Activated naive CD8-positive, alpha-beta T cell treated with anti-CD3 and anti-CD28 coated beads, Interleukin-2, amount 10 ng/mL, durations not matched to agents 7 days and 5 days (primary cell): ENCODE measurements at regions not wholly inside any gene's neighbourhood (a gene's known extent, or its start where the extent isn't known, plus 50 kb on each side); places are given as distances from the start of the nearest gene placed in this dataset.

Experiments
- ATAC-seq: fragments of 150-1000 bp; cut with Tn5 transposase; one replicate; pipeline ENCODE4 v1.10.0; 2021; ENCODE audit warnings: low read depth, moderate library complexity
- POLR2A ChIA-PET: fragments of 350-600 bp; sonication (Branson Sonifier 250); formaldehyde crosslinking; loops from one replicate; lab custom pipeline; 2021; ENCODE audit warnings: antibody characterized with exemption; lab: Charles Lee
- DNase-seq: peaks from one replicate; pipeline ENCODE4 v3.0.0; 2021
- H3K27ac Mint-ChIP-seq: one replicate; pipeline ENCODE4 v1.8.0; 2022; ENCODE audit warnings: mild to moderate bottlenecking, mixed read lengths
- H3K27me3 Mint-ChIP-seq: one replicate; pipeline ENCODE4 v1.8.0; 2022; ENCODE audit warnings: mild to moderate bottlenecking, moderate library complexity, mixed read lengths
- H3K36me3 Mint-ChIP-seq: one replicate; pipeline ENCODE4 v1.8.0; 2021; ENCODE audit warnings: mild to moderate bottlenecking, mixed read lengths
- H3K4me1 Mint-ChIP-seq: one replicate; pipeline ENCODE4 v1.8.0; 2021; ENCODE audit warnings: mixed read lengths
- H3K4me3 Mint-ChIP-seq: one replicate; pipeline ENCODE4 v1.8.0; 2022; ENCODE audit warnings: mild to moderate bottlenecking, moderate library complexity, mixed read lengths
- H3K9me3 Mint-ChIP-seq: one replicate; pipeline ENCODE4 v1.8.0; 2021; ENCODE audit warnings: mixed read lengths

DNA sequence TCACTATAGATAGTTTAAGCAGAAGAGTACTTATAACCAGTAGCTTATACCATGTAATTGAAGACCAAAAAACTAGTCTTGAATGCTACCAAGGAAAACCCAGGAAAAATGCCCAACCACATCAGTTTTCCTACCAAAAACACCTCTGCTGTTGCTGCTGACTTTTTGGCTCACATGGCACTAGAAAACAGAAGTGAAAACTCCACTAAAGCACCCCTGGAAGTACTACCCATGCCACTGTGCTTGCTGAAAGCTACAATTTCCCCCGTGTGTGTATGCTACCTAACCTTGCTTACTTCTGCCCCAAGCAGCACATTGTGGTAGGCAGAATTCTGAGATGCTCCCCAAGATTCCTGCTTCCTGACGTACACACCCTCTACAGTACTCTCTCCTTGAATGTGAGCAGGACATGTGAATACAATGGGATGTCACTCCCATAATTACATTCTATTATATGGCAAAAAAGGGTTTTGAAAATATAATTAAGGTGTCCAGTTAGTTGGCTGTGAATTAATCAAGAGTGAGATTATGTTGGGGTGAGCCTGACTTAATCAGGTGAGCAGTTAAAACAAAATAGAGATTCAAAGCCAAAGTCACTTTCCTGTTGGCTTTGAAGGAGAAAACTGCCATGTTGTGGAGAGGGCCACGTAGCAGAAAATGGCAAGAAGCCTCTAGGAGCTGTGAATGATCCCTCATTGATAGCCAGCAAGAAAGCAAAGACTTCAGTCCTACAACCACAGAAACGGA, 209.8 kb upstream of the MARCKS start:
- H3K27ac Mint-ChIP-seq: no peak overlapping the region
- no peak for ATAC-seq
- no peak overlapping the region for H3K4me3 Mint-ChIP-seq
- H3K36me3 Mint-ChIP-seq: no peaks in the 10 kb centered on the region
- H3K9me3 Mint-ChIP-seq: no peaks in the 10 kb centered on the region
- no peaks in the 10 kb centered on the region for H3K4me1 Mint-ChIP-seq
- POLR2A ChIA-PET: no interaction called here
- DNase-seq: no peak
- peaks cover 3% of the 10 kb centered on the region for H3K27me3 Mint-ChIP-seq

- ATAC-seq (no peak), DNase-seq (no peak)
- Mint-ChIP-seq H3K4me1 (no peaks in the 10 kb centered on the region), H3K27me3 (peaks cover 3% of the 10 kb centered on the region), H3K27ac (no peak overlapping the region), H3K9me3 (no peaks in the 10 kb centered on the region), H3K36me3 (no peaks in the 10 kb centered on the region), H3K4me3 (no peak overlapping the region)
- POLR2A ChIA-PET: no interaction called here
These were observed 208.4 kb upstream of the MARCKS start for GRCh38 chr6:113648698-113649097.

GRCh38 chr6:113649276-113649675, 207.9 kb upstream of the MARCKS start:
- POLR2A ChIA-PET: no interaction called here
- Mint-ChIP-seq H3K27me3 (peaks cover 3% of the 10 kb centered on the region), H3K36me3 (no peaks in the 10 kb centered on the region), H3K27ac (no peak overlapping the region), H3K9me3 (no peaks in the 10 kb centered on the region), H3K4me3 (no peak overlapping the region), H3K4me1 (no peaks in the 10 kb centered on the region)
- DNase-seq (no peak), ATAC-seq (no peak)

GRCh38 chr6:113649880-113650609, 207.1 kb upstream of the MARCKS start:
- no peaks in the 10 kb centered on the region for H3K4me1 Mint-ChIP-seq
- POLR2A ChIA-PET: no interaction called here
- no peaks in the 10 kb centered on the region for H3K36me3 Mint-ChIP-seq
- peaks cover 3% of the 10 kb centered on the region for H3K27me3 Mint-ChIP-seq
- ATAC-seq: no peak
- DNase-seq: no peak
- H3K27ac Mint-ChIP-seq: no peak overlapping the region
- H3K4me3 Mint-ChIP-seq: no peak overlapping the region
- no peaks in the 10 kb centered on the region for H3K9me3 Mint-ChIP-seq

DNA sequence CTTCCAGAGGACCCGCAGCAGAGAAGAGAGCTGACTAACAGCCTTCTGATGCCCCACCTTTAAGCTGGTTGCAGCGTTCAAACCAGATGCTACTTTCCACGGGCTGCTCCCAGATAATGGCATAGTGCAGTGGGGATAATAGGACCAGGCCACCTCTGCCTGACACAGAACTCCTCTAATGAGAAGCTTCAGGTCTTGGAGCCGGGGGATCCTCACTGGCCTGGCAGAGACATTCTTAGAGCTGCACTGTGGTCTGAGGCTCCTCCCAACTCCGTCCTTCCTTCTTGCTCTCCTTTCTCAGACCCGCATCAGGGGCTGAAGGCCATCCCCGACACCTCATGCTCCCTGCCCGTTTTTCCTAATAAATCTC, 206.6 kb upstream of the MARCKS start:
- Mint-ChIP-seq H3K36me3 (no peaks in the 10 kb centered on the region), H3K27me3 (peaks cover 3% of the 10 kb centered on the region), H3K4me1 (no peaks in the 10 kb centered on the region), H3K9me3 (no peaks in the 10 kb centered on the region), H3K27ac (no peak overlapping the region), H3K4me3 (no peak overlapping the region)
- DNase-seq (no peak), ATAC-seq (no peak)
- POLR2A ChIA-PET: no interaction called here

DNA sequence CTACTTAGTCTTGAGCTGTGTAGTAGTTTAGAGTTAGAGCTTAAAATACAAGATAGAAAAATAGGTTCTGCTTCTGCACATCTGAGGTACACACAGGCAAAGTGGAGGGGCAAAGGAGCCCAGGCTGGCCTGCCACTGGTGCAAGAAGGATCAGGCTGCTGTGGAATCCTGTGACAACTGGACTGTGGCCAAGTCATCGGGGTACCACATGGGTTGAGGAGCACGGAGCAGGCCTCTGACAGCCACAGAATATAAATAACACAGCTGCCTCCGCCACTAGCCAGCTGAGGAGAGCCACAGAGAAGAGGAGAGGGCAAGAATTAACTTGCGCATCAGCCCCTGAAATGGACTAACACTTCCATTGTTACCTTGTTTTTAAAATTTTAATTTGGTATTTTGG, 206.0 kb upstream of the MARCKS start:
- no peak overlapping the region for H3K27ac Mint-ChIP-seq
- POLR2A ChIA-PET: no interaction called here
- no peak overlapping the region for H3K4me3 Mint-ChIP-seq
- DNase-seq (no peak), ATAC-seq (no peak)
- H3K27me3 Mint-ChIP-seq: peaks cover 3% of the 10 kb centered on the region
- no peaks in the 10 kb centered on the region for H3K36me3 Mint-ChIP-seq
- no peaks in the 10 kb centered on the region for H3K4me1 Mint-ChIP-seq
- no peaks in the 10 kb centered on the region for H3K9me3 Mint-ChIP-seq

GRCh38 chr6:113651920-113652319, 205.2 kb upstream of the MARCKS start:
- H3K36me3 Mint-ChIP-seq: no peaks in the 10 kb centered on the region
- peaks cover 3% of the 10 kb centered on the region for H3K27me3 Mint-ChIP-seq
- no peak overlapping the region for H3K4me3 Mint-ChIP-seq
- no peak for ATAC-seq
- H3K27ac Mint-ChIP-seq: no peak overlapping the region
- DNase-seq: no peak
- H3K9me3 Mint-ChIP-seq: no peaks in the 10 kb centered on the region
- H3K4me1 Mint-ChIP-seq: no peaks in the 10 kb centered on the region
- POLR2A ChIA-PET: no interaction called here

- Mint-ChIP-seq H3K36me3 (no peaks in the 10 kb centered on the region), H3K4me1 (no peaks in the 10 kb centered on the region), H3K27me3 (peaks cover 3% of the 10 kb centered on the region), H3K27ac (no peak overlapping the region), H3K4me3 (no peak overlapping the region), H3K9me3 (no peaks in the 10 kb centered on the region)
- DNase-seq (no peak), ATAC-seq (no peak)
- POLR2A ChIA-PET: no interaction called here
These were observed 203.9 kb upstream of the MARCKS start for GRCh38 chr6:113653275-113653674.

GRCh38 chr6:113654396-113654795, 202.7 kb upstream of the MARCKS start:
- DNase-seq (no peak), ATAC-seq (no peak)
- H3K9me3 Mint-ChIP-seq: no peaks in the 10 kb centered on the region
- no peaks in the 10 kb centered on the region for H3K4me1 Mint-ChIP-seq
- H3K36me3 Mint-ChIP-seq: no peaks in the 10 kb centered on the region
- no peak overlapping the region for H3K4me3 Mint-ChIP-seq
- H3K27me3 Mint-ChIP-seq: peaks cover 3% of the 10 kb centered on the region
- no peak overlapping the region for H3K27ac Mint-ChIP-seq
- POLR2A ChIA-PET: no interaction called here

- no peaks in the 10 kb centered on the region for H3K4me1 Mint-ChIP-seq
- POLR2A ChIA-PET: no interaction called here
These were observed 201.4 kb upstream of the MARCKS start for GRCh38 chr6:113655761-113656160.

DNA sequence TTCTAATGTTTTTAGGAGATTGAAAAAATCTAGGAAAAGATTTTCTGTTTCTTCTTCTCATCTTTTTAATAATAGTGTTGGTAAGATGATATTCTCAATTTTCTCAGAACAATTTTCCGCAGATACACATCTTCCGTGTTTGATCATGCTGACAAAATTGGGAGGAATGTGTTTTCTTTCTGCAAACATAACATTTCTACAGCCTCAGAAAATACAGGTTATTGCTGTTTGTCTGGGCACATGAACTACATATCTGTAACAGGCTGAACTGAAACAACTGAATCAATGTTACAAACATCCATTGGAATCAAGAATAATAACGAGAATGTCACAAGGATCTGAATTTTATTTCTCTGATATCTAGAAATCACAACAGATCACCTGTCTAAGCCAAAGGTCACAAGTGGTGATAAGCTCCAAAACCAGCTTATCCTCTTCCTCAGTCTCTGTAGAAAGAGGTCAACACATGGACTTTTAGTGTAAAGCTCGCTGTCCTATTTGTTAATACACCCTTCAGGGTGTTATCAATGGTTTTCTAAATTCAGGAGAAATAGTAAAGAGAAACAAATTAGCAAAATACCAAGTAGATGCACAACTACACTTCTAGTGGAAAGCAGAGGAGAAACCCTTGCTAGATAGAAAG, 197.3 kb upstream of the MARCKS start:
- H3K4me3 Mint-ChIP-seq: no peak overlapping the region
- no peaks in the 10 kb centered on the region for H3K4me1 Mint-ChIP-seq
- H3K27me3 Mint-ChIP-seq: peaks cover 3% of the 10 kb centered on the region
- no peaks in the 10 kb centered on the region for H3K9me3 Mint-ChIP-seq
- no peak for ATAC-seq
- H3K27ac Mint-ChIP-seq: no peak overlapping the region
- H3K36me3 Mint-ChIP-seq: no peaks in the 10 kb centered on the region
- POLR2A ChIA-PET: no interaction called here
- no peak for DNase-seq

More at GRCh38 chr6:113655761-113656160, 201.4 kb upstream of the MARCKS start:
- DNase-seq: no peak
- Mint-ChIP-seq H3K27me3 (peaks cover 3% of the 10 kb centered on the region), H3K4me3 (no peak overlapping the region), H3K27ac (no peak overlapping the region), H3K9me3 (no peaks in the 10 kb centered on the region), H3K36me3 (no peaks in the 10 kb centered on the region)
- no peak for ATAC-seq

DNA sequence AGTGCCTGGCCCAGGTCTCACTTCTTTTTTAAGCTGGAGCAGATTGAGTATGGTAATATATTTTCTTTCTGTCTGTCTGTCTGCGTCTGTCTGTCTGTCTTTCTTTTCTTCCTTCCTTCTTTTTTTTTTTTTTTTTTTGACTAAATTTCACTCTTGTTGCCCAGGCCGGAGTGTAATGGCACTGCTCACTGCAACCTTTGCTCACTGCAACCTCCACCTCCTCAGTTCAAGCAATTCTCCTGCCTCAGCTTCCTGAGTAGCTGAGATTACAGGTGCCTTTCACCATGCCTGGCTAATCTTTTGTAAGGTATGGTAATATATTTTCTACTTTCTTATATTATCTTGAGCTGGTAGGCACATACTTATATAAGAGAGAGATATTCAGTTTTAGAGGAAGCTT, 196.3 kb upstream of the MARCKS start:
- Mint-ChIP-seq H3K4me3 (no peak overlapping the region), H3K27me3 (peaks cover 3% of the 10 kb centered on the region), H3K27ac (no peak overlapping the region), H3K4me1 (no peaks in the 10 kb centered on the region), H3K36me3 (no peaks in the 10 kb centered on the region), H3K9me3 (no peaks in the 10 kb centered on the region)
- DNase-seq (no peak), ATAC-seq (no peak)
- POLR2A ChIA-PET: no interaction called here

DNA sequence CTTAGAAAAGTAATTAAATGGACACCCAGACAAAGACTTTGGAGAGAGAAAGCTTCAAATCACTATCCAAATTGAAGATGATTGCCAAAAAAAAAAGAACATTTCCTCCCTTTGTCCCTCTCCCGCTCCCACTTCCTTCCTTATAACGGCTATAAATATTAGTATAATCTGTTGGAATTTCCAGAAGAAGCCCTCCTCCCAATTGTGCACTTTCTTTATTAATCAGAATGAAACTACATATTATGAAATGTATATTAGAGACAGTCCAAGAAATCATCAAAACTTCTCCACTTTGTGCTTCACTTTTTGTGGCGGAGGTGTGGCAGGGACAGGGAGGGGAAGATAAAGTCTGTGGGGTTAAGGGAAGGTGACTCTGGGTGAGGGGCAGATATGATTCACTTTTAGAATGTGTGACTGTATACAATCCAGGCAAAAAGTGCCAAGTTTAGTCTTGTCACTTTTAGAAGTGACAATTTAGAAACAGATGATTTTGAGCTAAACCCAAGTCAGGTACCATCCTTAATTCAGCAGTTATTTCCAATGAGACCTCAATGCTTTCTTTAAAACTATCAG, 195.0 kb upstream of the MARCKS start:
- no peak overlapping the region for H3K27ac Mint-ChIP-seq
- no peak for ATAC-seq
- H3K4me3 Mint-ChIP-seq: no peak overlapping the region
- no peaks in the 10 kb centered on the region for H3K9me3 Mint-ChIP-seq
- DNase-seq: no peak
- POLR2A ChIA-PET: no interaction called here
- no peaks in the 10 kb centered on the region for H3K4me1 Mint-ChIP-seq
- no peaks in the 10 kb centered on the region for H3K36me3 Mint-ChIP-seq
- peaks cover 3% of the 10 kb centered on the region for H3K27me3 Mint-ChIP-seq
